K562 (cell line): ENCODE measurements at regions not wholly inside any gene's neighbourhood (a gene's known extent, or its start where the extent isn't known, plus 50 kb on each side); places are given as distances from the start of the nearest gene placed in this dataset.

ENCODE experiments used
- ATAC-seq: fragments of 200-7000 bp; cut with Tn5 transposase; 3 replicates; pipeline ENCODE4 v1.9.1; 2020; ENCODE audit warnings: moderate library complexity
- BruUV-seq: library from RNA; stranded (reverse); fragments of 400-500 nt; replicated peaks from 2 replicates; lab custom pipeline; 2021; lab: Mats Ljungman, UMichigan
- CTCF ChIA-PET: fragments of 300-600 bp; formaldehyde crosslinking; extraction: SDS; loops from one replicate; lab custom pipeline; 2021; ENCODE audit warnings: low intra/inter-chr PET ratio; lab: Yijun Ruan, JAX
- POLR2A ChIA-PET: fragments of 300-600, 350-650 bp; sonication (Branson Sonifier 250); formaldehyde crosslinking; extraction: SDS; loops from one replicate; lab custom pipeline; 2021; ENCODE audit warnings: antibody characterized with exemption, inconsistent platforms; lab: Yijun Ruan, JAX
- DNase-seq, 4 experiments: peaks; one replicate each; pipeline versions ENCODE4 v3.0.0 to v3.0.0-alpha.2; 2011 to 2018; ENCODE audit warnings: low spot score in 3 of 4, mixed read lengths in 3 of 4; ENCODE audit errors: extremely low read depth in 1 of 4
- FAIRE-seq: peaks from 2 replicates; lab custom pipeline; 2011; peaks lifted over from hg19 to GRCh38; lab: Jason Lieb, UNC
- H2AFZ ChIP-seq: 2 replicates; pipeline ENCODE4 v1.6.0; 2011; ENCODE audit warnings: low read depth, low read length, control low read depth, inconsistent platforms
- H3K27ac ChIP-seq: fragments of 200-600 bp; 3 replicates; pipeline ENCODE4 v1.8.0; 2011; ENCODE audit warnings: low read depth, mild to moderate bottlenecking, control low read depth, inconsistent platforms, low read length, moderate library complexity, mixed read lengths; ENCODE audit errors: extremely low read depth
- H3K27me3 ChIP-seq, 2 experiments: fragments of 300-600 bp in 1 of 2; 2 replicates in 1 of 2; 3 replicates in 1 of 2; pipeline versions ENCODE4 v1.6.0 to v1.8.0; 2011; ENCODE audit warnings: inconsistent platforms in 2 of 2, low read length in 2 of 2, mild to moderate bottlenecking in 1 of 2, mixed read lengths in 1 of 2, moderate library complexity in 1 of 2; ENCODE audit not compliant: control insufficient read depth in 2 of 2, insufficient read depth in 2 of 2
- H3K36me3 ChIP-seq: fragments of 300-600 bp; 3 replicates; pipeline ENCODE4 v1.8.0; 2011; ENCODE audit warnings: mild to moderate bottlenecking, low read length, inconsistent platforms; ENCODE audit not compliant: control insufficient read depth, insufficient read depth
- H3K4me1 ChIP-seq, 2 experiments: fragments of 200-600 bp in 1 of 2; replicated peaks in 1 of 2; 2 replicates in 1 of 2; 3 replicates in 1 of 2; pipeline versions ENCODE4 v1.5.1 to v1.8.0; 2011; ENCODE audit warnings: inconsistent platforms in 2 of 2, low read length in 2 of 2, mild to moderate bottlenecking in 1 of 2, mixed read lengths in 1 of 2, moderate library complexity in 1 of 2; ENCODE audit not compliant: control insufficient read depth in 2 of 2, insufficient read depth in 2 of 2
- H3K4me2 ChIP-seq: 2 replicates; pipeline ENCODE4 v1.6.1; 2011; ENCODE audit warnings: low read length, control low read depth, inconsistent platforms, mixed read lengths; ENCODE audit not compliant: insufficient read depth
- H3K4me3 ChIP-seq: fragments of 200-600 bp; sonication (generic), shearing (Covaris generic); 2 replicates; pipeline ENCODE4 v1.5.1; 2016; ENCODE audit warnings: control low read depth, inconsistent platforms
- H3K79me2 ChIP-seq: fragments of 200-600 bp; 3 replicates; pipeline ENCODE4 v1.8.0; 2011; ENCODE audit warnings: low read length, inconsistent platforms; ENCODE audit not compliant: control insufficient read depth, insufficient read depth
- H3K9ac ChIP-seq, 2 experiments: 2 replicates each; pipeline versions ENCODE4 v1.6.0 to v1.6.1; 2011; ENCODE audit warnings: low read depth in 2 of 2, low read length in 2 of 2, control low read depth in 1 of 2, inconsistent platforms in 1 of 2, mild to moderate bottlenecking in 1 of 2, mixed read lengths in 1 of 2; ENCODE audit not compliant: insufficient read depth in 1 of 2
- H3K9me1 ChIP-seq: one replicate; pipeline ENCODE4 v1.6.0; 2011; ENCODE audit warnings: inconsistent platforms, mild to moderate bottlenecking, low read length, moderate library complexity; ENCODE audit not compliant: control insufficient read depth, insufficient read depth
- H3K9me3 ChIP-seq: replicated peaks from 2 replicates; pipeline ENCODE4 v1.5.1; 2011; ENCODE audit warnings: low read depth, low read length, inconsistent platforms; ENCODE audit not compliant: control insufficient read depth, insufficient read depth
- H4K20me1 ChIP-seq: replicated peaks from 2 replicates; pipeline ENCODE4 v1.6.1; 2011; ENCODE audit warnings: low read length, inconsistent platforms, mixed read lengths; ENCODE audit not compliant: control insufficient read depth, insufficient read depth
- ARHGAP35 ChIP-seq: fragments of 450-650 bp; IDR thresholded peaks from 2 replicates; pipeline ENCODE4 v1.6.1; 2018; ENCODE audit not compliant: partially characterized antibody
- CBX8 ChIP-seq: fragments of 200-600 bp; sonication (generic); IDR thresholded peaks from 2 replicates; pipeline ENCODE4 v1.6.1; 2012; ENCODE audit warnings: borderline replicate concordance, mixed run types, low read depth, mild to moderate bottlenecking, moderate library complexity, mixed read lengths, low read length, control low read depth, inconsistent platforms; ENCODE audit not compliant: poor library complexity, severe bottlenecking; ENCODE audit errors: extremely low read depth
- CREB3L1 ChIP-seq: fragments of 450-650 bp; IDR thresholded peaks from 2 replicates; pipeline ENCODE4 v1.6.1; 2014; ENCODE audit warnings: low read depth, mild to moderate bottlenecking, moderate library complexity, borderline replicate concordance
- MEIS2 ChIP-seq: fragments of 450-650 bp; IDR thresholded peaks from 2 replicates; pipeline ENCODE4 v1.6.1; 2014; ENCODE audit warnings: mild to moderate bottlenecking; ENCODE audit not compliant: partially characterized antibody
- NUFIP1 ChIP-seq: fragments of 450-650 bp; IDR thresholded peaks from 2 replicates; pipeline ENCODE4 v1.6.1; 2018; ENCODE audit not compliant: partially characterized antibody
- PCBP2 ChIP-seq: fragments of 200-400 bp; formaldehyde crosslinking; IDR thresholded peaks from 2 replicates; pipeline ENCODE4 v1.6.1; 2018; ENCODE audit warnings: low read length, low read depth, mild to moderate bottlenecking, moderate library complexity; ENCODE audit not compliant: poor library complexity, severe bottlenecking
- RHOXF2B ChIP-seq: fragments of 250-450 bp; sonication (Bioruptor Pico); conservative IDR thresholded peaks from 2 replicates; pipeline ENCODE4 v1.5.1; 2021
- SETDB1 ChIP-seq: IDR thresholded peaks from one replicate; pipeline ENCODE4 v1.6.1; 2012; ENCODE audit warnings: low read length, control low read depth, inconsistent platforms
- SMC3 ChIP-seq: conservative IDR thresholded peaks from 2 replicates; pipeline ENCODE4 v1.6.1; 2011; ENCODE audit warnings: low read depth, low read length, improper control_type of control experiment; ENCODE audit not compliant: insufficient read depth
- SP2 ChIP-seq: IDR thresholded peaks from 2 replicates; pipeline ENCODE4 v1.6.1; 2011; ENCODE audit warnings: mild to moderate bottlenecking, low read depth, low read length, moderate library complexity; ENCODE audit not compliant: poor library complexity, severe bottlenecking; ENCODE audit errors: extremely low read depth
- ZNF384 ChIP-seq: IDR thresholded peaks from 2 replicates; pipeline ENCODE4 v1.6.1; 2012; ENCODE audit warnings: low read depth, low read length, improper control_type of control experiment
- ZNF740 ChIP-seq, 3 experiments: fragments of 200-800 bp in 1 of 3; sonication (Bioruptor generic) in 1 of 3; sonication (generic) in 1 of 3; formaldehyde crosslinking in 1 of 3; IDR thresholded peaks; 2 replicates each; pipeline versions ENCODE4 v1.6.1 to v1.8.0; 2016 to 2022; ENCODE audit warnings: mild to moderate bottlenecking in 2 of 3, missing compliant biosample characterization in 2 of 3, missing genetic modification characterization in 2 of 3, missing genetic modification reagents in 1 of 3
- WGBS: fragments of 100-300 bp; shearing (Covaris generic); methylation state at CpG from one replicate; pipeline ENCODE4 v1.1.6; 2016; ENCODE audit warnings: low coverage, mixed read lengths; ENCODE audit not compliant: insufficient coverage; ENCODE audit errors: missing lambda C conversion rate; 5-methylcytosine and 5-hydroxymethylcytosine counted together
- in situ Hi-C: fragments of 300-500 bp; cut with MboI; formaldehyde crosslinking; loops from 4 replicates; pipeline ENCODE4 v1.15.0; 2018; ENCODE audit warnings: inconsistent platforms, mixed read lengths
- intact Hi-C: fragments of 100-400 bp; cut with micrococcal nuclease; formaldehyde crosslinking; loops from 2 replicates; pipeline ENCODE4 v1.14.2; 2022

GRCh38 chr9:1117439-1117838 is 67.3 kb downstream of the DMRT2 start:
- no peaks in the 10 kb centered on the region for H3K27me3 ChIP-seq
- in situ Hi-C loops = no loop called here
- no peaks in the 10 kb centered on the region for H3K9me3 ChIP-seq
- H2AFZ ChIP-seq = no peak overlapping the region
- H3K4me1 ChIP-seq = no peaks in the 10 kb centered on the region
- no peaks in the 10 kb centered on the region for H4K20me1 ChIP-seq
- BruUV-seq = no TSS peak
- ChIA-PET POLR2A (no interaction called here), CTCF (no interaction called here)
- 0% methylated on average over 1 of the region's 1 CpG for WGBS
- ATAC-seq = no peak
- no peak overlapping the region for H3K27ac ChIP-seq
- FAIRE-seq = no peak
- no peaks in the 10 kb centered on the region for H3K36me3 ChIP-seq
- intact Hi-C loops = no loop called here
- H3K9me1 ChIP-seq = no peaks in the 10 kb centered on the region
- TF ChIP-seq PCBP2 (no peak), SP2 (no peak), SETDB1 (no peak), CBX8 (no peak), MEIS2 (no peak), ARHGAP35 (no peak), ZNF384 (no peak), ZNF740 (CRISPR knock-in tag; IDR thresholded peaks at IDR 0.05) (no peak), ZNF740 (tag; IDR thresholded peaks at IDR 0.05) (no peak), SMC3 (no peak), NUFIP1 (no peak), CREB3L1 (no peak), RHOXF2B (CRISPR knock-in tag) (no peak)
- no peak overlapping the region for H3K4me2 ChIP-seq
- no peak for DNase-seq
- H3K4me3 ChIP-seq = no peak overlapping the region
- H3K79me2 ChIP-seq = no peaks in the 10 kb centered on the region
- no peak overlapping the region for H3K9ac ChIP-seq
